ENCODE measurements at regions not wholly inside any gene's neighbourhood (a gene's known extent, or its start where the extent isn't known, plus 50 kb on each side); places are given as distances from the start of the nearest gene placed in this dataset.

DNA sequence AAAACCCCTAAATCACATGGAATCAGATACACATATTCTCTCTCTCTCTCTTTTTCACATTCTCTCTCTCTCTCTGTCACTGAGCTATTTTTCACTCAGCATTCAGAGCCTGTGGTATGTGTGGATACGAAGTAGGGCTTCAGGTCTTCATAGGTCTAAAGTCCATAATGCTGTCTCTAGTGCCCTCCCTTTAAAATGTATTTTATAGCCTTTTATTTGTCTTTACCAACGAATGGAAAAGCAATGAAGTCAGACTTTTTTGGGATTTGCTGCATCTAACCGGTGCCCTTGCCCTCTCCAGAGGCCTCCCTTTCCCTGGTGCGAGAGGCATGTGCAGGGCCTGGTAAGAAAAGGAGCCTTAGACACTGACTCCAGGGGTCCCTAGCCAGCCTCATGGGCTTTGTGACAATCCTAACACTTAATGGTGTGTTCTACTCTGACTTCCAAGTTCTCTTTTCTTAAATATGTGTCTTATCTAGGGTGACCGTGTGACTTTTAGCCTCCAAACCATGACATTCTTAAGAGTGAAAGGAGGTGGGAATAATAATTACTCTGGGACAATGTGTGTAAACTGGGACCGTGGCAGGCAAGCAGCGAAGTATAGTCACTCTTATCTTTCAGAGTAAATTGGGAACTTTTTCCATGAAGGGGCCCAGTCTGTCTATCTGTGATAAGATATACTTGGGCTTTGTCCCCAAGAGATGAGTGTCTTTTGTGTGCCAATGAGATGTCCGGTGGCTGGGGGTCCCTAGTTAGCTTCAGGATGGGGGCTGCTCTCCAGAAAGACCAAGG is 101.1 kb downstream of the B3GNT2 start (continued):
- TF ChIP-seq KLF13 (tag; IDR thresholded peaks at IDR 0.05; ENCODE audit: borderline replicate concordance, low read depth): no peak
- TF ChIP-seq ZNF274 (IDR thresholded peaks at IDR 0.05; ENCODE audit: borderline replicate concordance, low read depth, low read length): no peak
- TF ChIP-seq, protein P1, sequence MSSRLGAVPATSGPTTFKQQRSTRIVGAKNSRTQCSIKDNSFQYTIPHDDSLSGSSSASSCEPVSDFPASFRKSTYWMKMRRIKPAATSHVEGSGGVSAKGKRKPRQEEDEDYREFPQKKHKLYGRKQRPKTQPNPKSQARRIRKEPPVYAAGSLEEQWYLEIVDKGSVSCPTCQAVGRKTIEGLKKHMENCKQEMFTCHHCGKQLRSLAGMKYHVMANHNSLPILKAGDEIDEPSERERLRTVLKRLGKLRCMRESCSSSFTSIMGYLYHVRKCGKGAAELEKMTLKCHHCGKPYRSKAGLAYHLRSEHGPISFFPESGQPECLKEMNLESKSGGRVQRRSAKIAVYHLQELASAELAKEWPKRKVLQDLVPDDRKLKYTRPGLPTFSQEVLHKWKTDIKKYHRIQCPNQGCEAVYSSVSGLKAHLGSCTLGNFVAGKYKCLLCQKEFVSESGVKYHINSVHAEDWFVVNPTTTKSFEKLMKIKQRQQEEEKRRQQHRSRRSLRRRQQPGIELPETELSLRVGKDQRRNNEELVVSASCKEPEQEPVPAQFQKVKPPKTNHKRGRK (tag; IDR thresholded peaks at IDR 0.05): no peak
- TF ChIP-seq NCOR1 (IDR thresholded peaks at IDR 0.05): peak; percentile 77
- no peak for TF ChIP-seq BMI1 (IDR thresholded peaks at IDR 0.05; ENCODE audit: low read length)
- TF ChIP-seq, protein P2, sequence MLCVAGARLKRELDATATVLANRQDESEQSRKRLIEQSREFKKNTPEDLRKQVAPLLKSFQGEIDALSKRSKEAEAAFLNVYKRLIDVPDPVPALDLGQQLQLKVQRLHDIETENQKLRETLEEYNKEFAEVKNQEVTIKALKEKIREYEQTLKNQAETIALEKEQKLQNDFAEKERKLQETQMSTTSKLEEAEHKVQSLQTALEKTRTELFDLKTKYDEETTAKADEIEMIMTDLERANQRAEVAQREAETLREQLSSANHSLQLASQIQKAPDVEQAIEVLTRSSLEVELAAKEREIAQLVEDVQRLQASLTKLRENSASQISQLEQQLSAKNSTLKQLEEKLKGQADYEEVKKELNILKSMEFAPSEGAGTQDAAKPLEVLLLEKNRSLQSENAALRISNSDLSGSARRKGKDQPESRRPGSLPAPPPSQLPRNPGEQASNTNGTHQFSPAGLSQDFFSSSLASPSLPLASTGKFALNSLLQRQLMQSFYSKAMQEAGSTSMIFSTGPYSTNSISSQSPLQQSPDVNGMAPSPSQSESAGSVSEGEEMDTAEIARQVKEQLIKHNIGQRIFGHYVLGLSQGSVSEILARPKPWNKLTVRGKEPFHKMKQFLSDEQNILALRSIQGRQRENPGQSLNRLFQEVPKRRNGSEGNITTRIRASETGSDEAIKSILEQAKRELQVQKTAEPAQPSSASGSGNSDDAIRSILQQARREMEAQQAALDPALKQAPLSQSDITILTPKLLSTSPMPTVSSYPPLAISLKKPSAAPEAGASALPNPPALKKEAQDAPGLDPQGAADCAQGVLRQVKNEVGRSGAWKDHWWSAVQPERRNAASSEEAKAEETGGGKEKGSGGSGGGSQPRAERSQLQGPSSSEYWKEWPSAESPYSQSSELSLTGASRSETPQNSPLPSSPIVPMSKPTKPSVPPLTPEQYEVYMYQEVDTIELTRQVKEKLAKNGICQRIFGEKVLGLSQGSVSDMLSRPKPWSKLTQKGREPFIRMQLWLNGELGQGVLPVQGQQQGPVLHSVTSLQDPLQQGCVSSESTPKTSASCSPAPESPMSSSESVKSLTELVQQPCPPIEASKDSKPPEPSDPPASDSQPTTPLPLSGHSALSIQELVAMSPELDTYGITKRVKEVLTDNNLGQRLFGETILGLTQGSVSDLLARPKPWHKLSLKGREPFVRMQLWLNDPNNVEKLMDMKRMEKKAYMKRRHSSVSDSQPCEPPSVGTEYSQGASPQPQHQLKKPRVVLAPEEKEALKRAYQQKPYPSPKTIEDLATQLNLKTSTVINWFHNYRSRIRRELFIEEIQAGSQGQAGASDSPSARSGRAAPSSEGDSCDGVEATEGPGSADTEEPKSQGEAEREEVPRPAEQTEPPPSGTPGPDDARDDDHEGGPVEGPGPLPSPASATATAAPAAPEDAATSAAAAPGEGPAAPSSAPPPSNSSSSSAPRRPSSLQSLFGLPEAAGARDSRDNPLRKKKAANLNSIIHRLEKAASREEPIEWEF (CRISPR knock-in tag; IDR thresholded peaks at IDR 0.05): no peak
- no peak for TF ChIP-seq ZNF583 (CRISPR knock-in tag; IDR thresholded peaks at IDR 0.05)
- TF ChIP-seq, protein P3, sequence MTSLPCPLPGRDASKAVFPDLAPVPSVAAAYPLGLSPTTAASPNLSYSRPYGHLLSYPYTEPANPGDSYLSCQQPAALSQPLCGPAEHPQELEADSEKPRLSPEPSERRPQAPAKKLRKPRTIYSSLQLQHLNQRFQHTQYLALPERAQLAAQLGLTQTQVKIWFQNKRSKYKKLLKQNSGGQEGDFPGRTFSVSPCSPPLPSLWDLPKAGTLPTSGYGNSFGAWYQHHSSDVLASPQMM (CRISPR knock-in tag; IDR thresholded peaks at IDR 0.05): no peak
- TF ChIP-seq, protein P4, sequence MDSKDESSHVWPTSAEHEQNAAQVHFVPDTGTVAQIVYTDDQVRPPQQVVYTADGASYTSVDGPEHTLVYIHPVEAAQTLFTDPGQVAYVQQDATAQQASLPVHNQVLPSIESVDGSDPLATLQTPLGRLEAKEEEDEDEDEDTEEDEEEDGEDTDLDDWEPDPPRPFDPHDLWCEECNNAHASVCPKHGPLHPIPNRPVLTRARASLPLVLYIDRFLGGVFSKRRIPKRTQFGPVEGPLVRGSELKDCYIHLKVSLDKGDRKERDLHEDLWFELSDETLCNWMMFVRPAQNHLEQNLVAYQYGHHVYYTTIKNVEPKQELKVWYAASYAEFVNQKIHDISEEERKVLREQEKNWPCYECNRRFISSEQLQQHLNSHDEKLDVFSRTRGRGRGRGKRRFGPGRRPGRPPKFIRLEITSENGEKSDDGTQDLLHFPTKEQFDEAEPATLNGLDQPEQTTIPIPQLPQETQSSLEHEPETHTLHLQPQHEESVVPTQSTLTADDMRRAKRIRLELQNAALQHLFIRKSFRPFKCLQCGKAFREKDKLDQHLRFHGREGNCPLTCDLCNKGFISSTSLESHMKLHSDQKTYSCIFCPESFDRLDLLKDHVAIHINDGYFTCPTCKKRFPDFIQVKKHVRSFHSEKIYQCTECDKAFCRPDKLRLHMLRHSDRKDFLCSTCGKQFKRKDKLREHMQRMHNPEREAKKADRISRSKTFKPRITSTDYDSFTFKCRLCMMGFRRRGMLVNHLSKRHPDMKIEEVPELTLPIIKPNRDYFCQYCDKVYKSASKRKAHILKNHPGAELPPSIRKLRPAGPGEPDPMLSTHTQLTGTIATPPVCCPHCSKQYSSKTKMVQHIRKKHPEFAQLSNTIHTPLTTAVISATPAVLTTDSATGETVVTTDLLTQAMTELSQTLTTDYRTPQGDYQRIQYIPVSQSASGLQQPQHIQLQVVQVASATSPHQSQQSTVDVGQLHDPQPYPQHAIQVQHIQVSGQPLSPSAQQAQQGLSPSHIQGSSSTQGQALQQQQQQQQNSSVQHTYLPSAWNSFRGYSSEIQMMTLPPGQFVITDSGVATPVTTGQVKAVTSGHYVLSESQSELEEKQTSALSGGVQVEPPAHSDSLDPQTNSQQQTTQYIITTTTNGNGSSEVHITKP (IDR thresholded peaks at IDR 0.05; ENCODE audit: partially characterized antibody): no peak
- TF ChIP-seq, protein P5, sequence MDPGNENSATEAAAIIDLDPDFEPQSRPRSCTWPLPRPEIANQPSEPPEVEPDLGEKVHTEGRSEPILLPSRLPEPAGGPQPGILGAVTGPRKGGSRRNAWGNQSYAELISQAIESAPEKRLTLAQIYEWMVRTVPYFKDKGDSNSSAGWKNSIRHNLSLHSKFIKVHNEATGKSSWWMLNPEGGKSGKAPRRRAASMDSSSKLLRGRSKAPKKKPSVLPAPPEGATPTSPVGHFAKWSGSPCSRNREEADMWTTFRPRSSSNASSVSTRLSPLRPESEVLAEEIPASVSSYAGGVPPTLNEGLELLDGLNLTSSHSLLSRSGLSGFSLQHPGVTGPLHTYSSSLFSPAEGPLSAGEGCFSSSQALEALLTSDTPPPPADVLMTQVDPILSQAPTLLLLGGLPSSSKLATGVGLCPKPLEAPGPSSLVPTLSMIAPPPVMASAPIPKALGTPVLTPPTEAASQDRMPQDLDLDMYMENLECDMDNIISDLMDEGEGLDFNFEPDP (CRISPR knock-in tag; IDR thresholded peaks at IDR 0.05): no peak
- TF ChIP-seq GATAD2B (IDR thresholded peaks at IDR 0.05; ENCODE audit: borderline replicate concordance): no peak
- TF ChIP-seq, protein P6, sequence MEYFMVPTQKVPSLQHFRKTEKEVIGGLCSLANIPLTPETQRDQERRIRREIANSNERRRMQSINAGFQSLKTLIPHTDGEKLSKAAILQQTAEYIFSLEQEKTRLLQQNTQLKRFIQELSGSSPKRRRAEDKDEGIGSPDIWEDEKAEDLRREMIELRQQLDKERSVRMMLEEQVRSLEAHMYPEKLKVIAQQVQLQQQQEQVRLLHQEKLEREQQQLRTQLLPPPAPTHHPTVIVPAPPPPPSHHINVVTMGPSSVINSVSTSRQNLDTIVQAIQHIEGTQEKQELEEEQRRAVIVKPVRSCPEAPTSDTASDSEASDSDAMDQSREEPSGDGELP (CRISPR knock-in tag; IDR thresholded peaks at IDR 0.05; ENCODE audit: borderline replicate concordance): no peak
- peak; percentile 94 for TF ChIP-seq SOX6 (IDR thresholded peaks at IDR 0.05)
- no peak for TF ChIP-seq ZC3H8 (IDR thresholded peaks at IDR 0.05)
